GM12874 (cell line): ENCODE measurements at regions not wholly inside any gene's neighbourhood (a gene's known extent, or its start where the extent isn't known, plus 50 kb on each side); places are given as distances from the start of the nearest gene placed in this dataset.

ENCODE experiments used
- CTCF ChIP-seq: IDR thresholded peaks from 2 replicates; pipeline ENCODE4 v1.5.1; 2011; ENCODE audit warnings: low read depth, mild to moderate bottlenecking, control low read depth, low read length, moderate library complexity; ENCODE audit not compliant: insufficient read depth

DNA sequence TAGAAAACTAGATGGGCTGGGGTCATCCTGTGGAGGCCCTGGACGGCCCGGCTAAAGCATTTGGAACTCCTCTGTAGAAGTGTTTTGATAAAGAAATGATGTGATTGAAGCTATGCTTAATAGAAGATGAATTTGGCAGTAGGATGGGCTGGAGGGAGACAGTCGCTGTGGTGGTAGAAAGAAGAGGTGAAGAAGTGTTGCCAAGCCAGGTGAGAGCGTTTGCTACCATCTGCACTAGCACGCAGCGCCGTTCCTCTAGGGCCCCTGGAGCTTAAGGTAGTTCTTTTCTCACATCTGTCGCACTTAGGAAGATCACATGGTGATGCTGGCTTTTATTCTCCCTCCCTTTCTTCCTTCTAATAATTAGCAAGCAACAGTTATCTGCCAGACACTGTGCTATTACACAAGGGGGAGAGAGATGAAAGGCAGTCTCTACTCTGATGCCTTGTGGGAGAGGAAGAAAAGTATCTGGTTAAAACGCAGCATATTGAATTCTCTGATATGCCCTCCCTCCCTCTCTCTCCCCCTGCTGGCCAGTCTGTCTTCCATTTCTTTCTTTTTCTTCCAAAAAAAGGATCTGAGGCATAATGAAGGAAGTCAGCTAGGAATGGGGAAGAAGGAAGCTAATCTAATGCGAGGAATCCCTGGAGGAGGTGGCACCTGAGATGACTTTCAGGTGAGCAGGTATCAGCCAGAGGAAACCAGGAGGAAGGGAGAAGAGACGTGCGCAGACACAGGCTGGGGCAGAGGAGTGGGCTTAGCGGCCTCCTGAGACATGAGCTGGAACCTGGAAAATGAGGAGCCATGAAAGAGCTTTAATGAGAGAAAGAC, 162.3 kb upstream of the KLF14 start:
- TF ChIP-seq CTCF: peak; percentile 21; the same call in 1 of the 2 replicates

DNA sequence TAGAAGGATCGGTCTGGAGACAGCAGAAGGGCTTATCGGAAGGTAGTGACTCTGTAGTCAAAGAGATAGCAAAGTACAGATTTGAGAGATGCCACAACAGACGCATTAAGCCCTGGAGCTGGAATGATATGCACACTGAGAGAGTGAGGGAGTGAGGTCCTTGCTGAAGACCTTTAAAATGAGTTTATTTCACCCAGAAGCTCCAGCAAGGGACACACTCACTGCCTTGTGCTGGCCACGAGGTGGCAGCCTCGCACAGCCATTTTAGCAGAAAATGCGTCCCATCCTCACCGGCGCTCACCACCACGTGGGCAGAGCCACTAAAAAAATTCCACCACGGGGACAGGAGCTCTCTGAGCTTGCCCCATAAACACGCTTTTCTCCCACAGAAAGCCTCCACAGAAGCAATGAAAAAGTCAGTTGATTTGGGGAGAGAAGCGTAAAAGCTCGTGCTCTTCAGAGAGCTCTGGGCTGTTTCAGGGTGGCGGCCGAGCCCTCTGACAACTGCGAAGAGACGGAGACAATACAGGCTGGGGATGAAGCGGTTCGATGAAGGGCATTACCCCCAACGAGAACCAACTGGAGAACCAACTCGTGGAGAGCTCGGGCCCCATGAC, 163.0 kb upstream of the KLF14 start:
- TF ChIP-seq CTCF: peak; percentile 80

- no peak for TF ChIP-seq CTCF
These were observed 163.8 kb upstream of the KLF14 start for GRCh38 chr7:130897515-130898419.

- TF ChIP-seq CTCF: no peak
These were observed 165.1 kb upstream of the KLF14 start for GRCh38 chr7:130899071-130899560.

- TF ChIP-seq CTCF: no peak
These were observed 165.8 kb upstream of the KLF14 start for GRCh38 chr7:130899638-130900401.

GRCh38 chr7:130900471-130901076, 166.6 kb upstream of the KLF14 start:
- TF ChIP-seq CTCF: no peak
